BJ (cell line): ENCODE measurements at regions not wholly inside any gene's neighbourhood (a gene's known extent, or its start where the extent isn't known, plus 50 kb on each side); places are given as distances from the start of the nearest gene placed in this dataset.

Experiments used
- CTCF ChIA-PET: fragments of 350-600 bp; formaldehyde crosslinking; extraction: SDS; loops from one replicate; lab custom pipeline; 2021; ENCODE audit warnings: antibody characterized with exemption, inconsistent platforms; lab: Yijun Ruan, JAX
- POLR2A ChIA-PET: fragments of 300-600 bp; sonication (Branson Sonifier 250); formaldehyde crosslinking; extraction: SDS; loops from one replicate; lab custom pipeline; 2021; ENCODE audit warnings: antibody characterized with exemption; lab: Charles Lee
- DNase-seq: peaks from one replicate; pipeline ENCODE4 v3.0.0-alpha.2; 2011; ENCODE audit warnings: low read depth
- H3K27me3 ChIP-seq: 2 replicates; pipeline ENCODE4 v1.6.0; 2011; ENCODE audit warnings: low read length; ENCODE audit not compliant: control insufficient read depth, insufficient read depth
- H3K36me3 ChIP-seq: 2 replicates; pipeline ENCODE4 v1.5.1; 2011; ENCODE audit warnings: low read length; ENCODE audit not compliant: control insufficient read depth, insufficient read depth
- H3K4me3 ChIP-seq: 2 replicates; pipeline ENCODE4 v1.5.1; 2011; ENCODE audit warnings: low read depth, mild to moderate bottlenecking, control low read depth, low read length
- CTCF ChIP-seq: IDR thresholded peaks from 2 replicates; pipeline ENCODE4 v1.5.1; 2011; ENCODE audit warnings: low read depth, mild to moderate bottlenecking, control low read depth, inconsistent platforms, low read length, moderate library complexity; ENCODE audit not compliant: insufficient read depth

GRCh38 chr20:1828786-1829131 is 66.4 kb upstream of the SIRPA start:
- no peak for TF ChIP-seq CTCF
- no peaks in the 10 kb centered on the region for H3K36me3 ChIP-seq
- ChIA-PET CTCF (no interaction called here), POLR2A (no interaction called here)
- H3K27me3 ChIP-seq: no peaks in the 10 kb centered on the region
- no peak for DNase-seq
- H3K4me3 ChIP-seq: no peak overlapping the region

GRCh38 chr20:1827974-1828785 is 67.0 kb upstream of the SIRPA start:
- ChIA-PET POLR2A (no interaction called here), CTCF (no interaction called here)
- Histone ChIP-seq H3K27me3 (no peaks in the 10 kb centered on the region), H3K4me3 (no peak overlapping the region), H3K36me3 (no peaks in the 10 kb centered on the region)
- TF ChIP-seq CTCF: no peak
- no peak for DNase-seq

GRCh38 chr20:1827510-1827973 is 67.7 kb upstream of the SIRPA start:
- Histone ChIP-seq H3K27me3 (no peaks in the 10 kb centered on the region), H3K4me3 (no peak overlapping the region), H3K36me3 (no peaks in the 10 kb centered on the region)
- POLR2A ChIA-PET: no interaction called here
- CTCF ChIA-PET: interaction anchor here (1.2 kb wide), 1 partner anchor 11 kb away, joined by 3 read pairs; no protein-coding TSS in a partner anchor
- DNase-seq: no peak
- TF ChIP-seq CTCF: no peak

- ChIA-PET CTCF (interaction anchor here (1.2 kb wide), 1 partner anchor 10 kb away, joined by 3 read pairs; no protein-coding TSS in a partner anchor), POLR2A (no interaction called here)
- H3K4me3 ChIP-seq: no peak overlapping the region
- H3K36me3 ChIP-seq: no peaks in the 10 kb centered on the region
- DNase-seq: no peak
- no peaks in the 10 kb centered on the region for H3K27me3 ChIP-seq
- no peak for TF ChIP-seq CTCF
These were observed 69.2 kb upstream of the SIRPA start for GRCh38 chr20:1825938-1826445.

- ChIA-PET CTCF (interaction anchor here (1.2 to 1.7 kb wide), 2 partner anchors 9 to 13 kb away, joined by 3 to 4 read pairs; no protein-coding TSS in a partner anchor), POLR2A (no interaction called here)
- no peak for DNase-seq
These were observed 69.7 kb upstream of the SIRPA start for GRCh38 chr20:1825507-1825906.

More at GRCh38 chr20:1825507-1825906, 69.7 kb upstream of the SIRPA start:
- Histone ChIP-seq H3K36me3 (no peaks in the 10 kb centered on the region), H3K27me3 (no peaks in the 10 kb centered on the region), H3K4me3 (no peak overlapping the region)
- TF ChIP-seq CTCF: no peak
